HFFc6 (cell line): ENCODE measurements at regions not wholly inside any gene's neighbourhood (a gene's known extent, or its start where the extent isn't known, plus 50 kb on each side); places are given as distances from the start of the nearest gene placed in this dataset.
"Not testable (repeated sequence)": the region's sequence is repeated elsewhere in the genome, so short reads cannot be mapped to it uniquely, and the experiment has no call there.

Experiments used
- DNase-seq: peaks from one replicate; pipeline ENCODE4 v3.0.0-alpha.2; 2018
- H3K27ac Mint-ChIP-seq: 2 replicates; pipeline ENCODE4 v1.8.0; 2020; ENCODE audit warnings: mild to moderate bottlenecking, mixed read lengths
- H3K27me3 Mint-ChIP-seq: 2 replicates; pipeline ENCODE4 v1.8.0; 2021; ENCODE audit warnings: mild to moderate bottlenecking, moderate library complexity, mixed read lengths; ENCODE audit not compliant: insufficient read depth
- H3K36me3 Mint-ChIP-seq: 2 replicates; pipeline ENCODE4 v1.8.0; 2021; ENCODE audit warnings: low read depth, mixed read lengths
- H3K4me1 Mint-ChIP-seq: 2 replicates; pipeline ENCODE4 v1.8.0; 2020; ENCODE audit warnings: low read depth, mixed read lengths
- H3K4me3 Mint-ChIP-seq: 2 replicates; pipeline ENCODE4 v1.8.0; 2020; ENCODE audit warnings: mild to moderate bottlenecking, moderate library complexity, mixed read lengths
- H3K9me3 Mint-ChIP-seq: 2 replicates; pipeline ENCODE4 v1.8.0; 2020; ENCODE audit warnings: mild to moderate bottlenecking, mixed read lengths
- CTCF ChIP-seq: fragments of 200-600 bp; sonication (generic); IDR thresholded peaks from 2 replicates; pipeline ENCODE4 v1.5.0; 2021; ENCODE audit warnings: antibody characterized with exemption, mild to moderate bottlenecking

DNA sequence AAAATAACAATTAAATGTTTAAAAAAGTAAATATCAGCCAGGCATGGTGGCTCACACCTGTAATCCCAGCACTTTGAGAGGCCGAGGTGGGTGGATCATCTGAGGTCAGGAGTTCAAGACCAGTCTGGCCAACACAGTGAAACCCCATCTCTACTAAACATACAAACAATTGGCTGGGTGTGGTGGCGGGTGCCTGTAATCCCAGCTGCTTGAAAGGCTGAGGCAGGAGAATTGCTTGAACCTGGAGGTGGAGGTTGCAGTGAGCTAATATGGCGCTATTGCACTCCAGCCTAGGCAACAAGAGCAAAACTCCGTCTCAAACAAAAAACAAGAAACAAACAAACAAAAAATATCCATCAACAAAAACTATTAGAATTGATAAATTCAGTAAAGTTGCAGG lies 77.5 kb downstream of the SNX5 start:
- Mint-ChIP-seq H3K4me1 (peaks cover 38% of the 10 kb centered on the region), H3K36me3 (peaks cover 34% of the 10 kb centered on the region), H3K9me3 (peaks cover 27% of the 10 kb centered on the region)
- H3K27ac Mint-ChIP-seq, DNase-seq, H3K4me3 Mint-ChIP-seq, H3K27me3 Mint-ChIP-seq: not testable (repeated sequence)

DNA sequence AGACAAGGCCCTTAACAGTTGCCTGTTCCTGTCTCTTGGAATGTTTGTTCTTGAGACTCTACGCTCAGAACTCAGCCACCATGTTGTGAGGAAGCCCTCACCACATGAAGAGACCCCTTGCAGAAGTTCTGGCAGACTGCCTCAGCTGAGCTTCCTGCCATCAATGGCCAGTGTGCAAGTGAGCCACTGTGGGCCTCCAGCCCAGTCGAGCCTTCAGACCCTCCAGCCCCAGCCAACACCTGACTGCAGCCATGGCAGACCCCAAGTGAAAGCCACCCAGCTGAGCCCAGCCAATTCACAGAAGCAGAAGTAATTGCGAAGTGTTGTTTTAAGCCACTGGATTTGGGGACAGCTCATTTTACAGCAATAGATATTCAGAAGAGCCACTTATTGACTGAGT lies 78.3 kb downstream of the SNX5 start:
- no peak for DNase-seq

DNA sequence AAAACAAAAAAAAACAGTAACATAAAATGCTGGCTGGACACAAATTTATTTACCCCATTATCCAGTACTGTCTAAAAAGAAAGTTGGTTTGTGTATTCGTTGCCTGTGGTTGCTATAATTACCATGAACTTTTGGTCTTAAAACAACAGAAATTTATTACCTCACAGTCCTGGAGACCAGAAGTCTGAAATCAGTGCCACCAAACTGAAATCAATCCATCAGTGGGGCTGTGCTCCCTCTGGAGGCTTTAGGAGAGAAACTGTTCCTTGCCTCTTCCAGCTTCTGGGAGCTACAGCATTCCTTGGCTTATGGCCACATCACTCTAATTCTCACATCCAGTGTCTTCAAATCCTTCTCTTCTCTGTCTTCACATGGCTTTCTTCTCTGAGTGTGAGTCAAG lies 79.4 kb downstream of the SNX5 start:
- TF ChIP-seq CTCF, result peak; percentile 62
- Mint-ChIP-seq H3K36me3 (peaks cover 34% of the 10 kb centered on the region), H3K4me3 (no peak overlapping the region), H3K27ac (no peak overlapping the region), H3K9me3 (peaks cover 27% of the 10 kb centered on the region), H3K4me1 (peaks cover 31% of the 10 kb centered on the region), H3K27me3 (no peaks in the 10 kb centered on the region)
- peak; percentile 50 for DNase-seq

More for the DNA sequence above, 78.3 kb downstream of the SNX5 start:
- Mint-ChIP-seq H3K9me3 (peaks cover 27% of the 10 kb centered on the region), H3K4me1 (peaks cover 34% of the 10 kb centered on the region), H3K27me3 (no peaks in the 10 kb centered on the region), H3K27ac (no peak overlapping the region), H3K36me3 (peaks cover 34% of the 10 kb centered on the region), H3K4me3 (no peak overlapping the region)
- TF ChIP-seq CTCF, result no peak

GRCh38 chr20:17888044-17888443 lies 80.5 kb downstream of the SNX5 start:
- H3K9me3 Mint-ChIP-seq, result peaks cover 27% of the 10 kb centered on the region
- H3K4me1 Mint-ChIP-seq, result peaks cover 31% of the 10 kb centered on the region
- H3K27ac Mint-ChIP-seq, result no peak overlapping the region
- no peak for DNase-seq
- TF ChIP-seq CTCF, result no peak
- peaks cover 34% of the 10 kb centered on the region for H3K36me3 Mint-ChIP-seq
- H3K27me3 Mint-ChIP-seq, result peaks cover 3% of the 10 kb centered on the region; the same call in 1 of the 2 replicates
- H3K4me3 Mint-ChIP-seq, result no peak overlapping the region

- H3K4me1 Mint-ChIP-seq, result peaks cover 26% of the 10 kb centered on the region
- H3K36me3 Mint-ChIP-seq, result peaks cover 34% of the 10 kb centered on the region
- H3K27me3 Mint-ChIP-seq, result peaks cover 3% of the 10 kb centered on the region; the same call in 1 of the 2 replicates
- no peak overlapping the region for H3K27ac Mint-ChIP-seq
- DNase-seq, result no peak
- H3K9me3 Mint-ChIP-seq, result peaks cover 27% of the 10 kb centered on the region
- no peak for TF ChIP-seq CTCF
- H3K4me3 Mint-ChIP-seq, result no peak overlapping the region
Measured at GRCh38 chr20:17887331-17888030, 81.1 kb downstream of the SNX5 start.

GRCh38 chr20:17885544-17885943 lies 83.0 kb downstream of the SNX5 start:
- peaks cover 3% of the 10 kb centered on the region; the same call in 1 of the 2 replicates for H3K27me3 Mint-ChIP-seq
- H3K27ac Mint-ChIP-seq, result no peak overlapping the region
- peaks cover 27% of the 10 kb centered on the region for H3K4me1 Mint-ChIP-seq
- peaks cover 27% of the 10 kb centered on the region for H3K9me3 Mint-ChIP-seq
- DNase-seq, result no peak
- peaks cover 29% of the 10 kb centered on the region for H3K36me3 Mint-ChIP-seq
- no peak overlapping the region for H3K4me3 Mint-ChIP-seq
- TF ChIP-seq CTCF, result no peak
